ENCODE measurements at regions not wholly inside any gene's neighbourhood (a gene's known extent, or its start where the extent isn't known, plus 50 kb on each side); places are given as distances from the start of the nearest gene placed in this dataset.

- no peak overlapping the region for H3K4me2 ChIP-seq
- FAIRE-seq = no peak
- no peaks in the 10 kb centered on the region for H3K9me3 ChIP-seq
- 16% methylated on average over 9 of the region's 9 CpGs for WGBS (ENCODE audit: missing lambda C conversion rate)
- ChIA-PET CTCF (interaction anchor here (3.0 kb wide), 1 partner anchor 105 kb away, joined by 10 read pairs; no protein-coding TSS in a partner anchor), POLR2A (no interaction called here)
- no peaks in the 10 kb centered on the region for H3K4me1 ChIP-seq
- no peak for ATAC-seq
- no peak overlapping the region for H3K4me3 ChIP-seq
- no peak for DNase-seq (ENCODE audit: low read depth in 1 of 2, low spot score in 1 of 2)
- no peak overlapping the region for H3K27ac ChIP-seq
- TF ChIP-seq HOXB13 (CRISPR knock-in tag; IDR thresholded peaks at IDR 0.05; ENCODE audit: low read depth) (no peak), MAX (IDR thresholded peaks at IDR 0.05) (no peak), HES2 (IDR thresholded peaks at IDR 0.05) (no peak), HDAC2 (IDR thresholded peaks at IDR 0.05) (no peak), ZNF302 (CRISPR knock-in tag; IDR thresholded peaks at IDR 0.05) (no peak), CTCF (IDR thresholded peaks at IDR 0.05) (no peak), REST (IDR thresholded peaks at IDR 0.05) (no peak), HOXA7 (CRISPR knock-in tag; IDR thresholded peaks at IDR 0.05) (no peak), PBX3 (IDR thresholded peaks at IDR 0.05) (no peak), RCOR1 (IDR thresholded peaks at IDR 0.05; ENCODE audit: low read depth, low read length) (no peak), CHD2 (IDR thresholded peaks at IDR 0.05; ENCODE audit: low read length, partially characterized antibody) (no peak), KDM1A (IDR thresholded peaks at IDR 0.05; ENCODE audit: low read depth) (no peak), ELK1 (IDR thresholded peaks at IDR 0.05; ENCODE audit: low read depth, low read length) (no peak), ZFP36 (IDR thresholded peaks at IDR 0.05; ENCODE audit: borderline replicate concordance, partially characterized antibody) (no peak)
These were observed 133.7 kb upstream of the CCNG1 start for GRCh38 chr5:163303718-163304117.

- ChIA-PET POLR2A (no interaction called here), CTCF (interaction anchor here (0.7 to 1.9 kb wide), 4 partner anchors 11 to 102 kb away, joined by 3 to 18 read pairs (median 6); no protein-coding TSS in a partner anchor)
- no peak for FAIRE-seq
- H3K9me3 ChIP-seq = no peaks in the 10 kb centered on the region
- H3K27ac ChIP-seq = no peak overlapping the region
- H3K4me3 ChIP-seq = no peak overlapping the region
- no peaks in the 10 kb centered on the region for H3K4me1 ChIP-seq
- WGBS (ENCODE audit: missing lambda C conversion rate) = under 1% methylated on average over 3 of the region's 3 CpGs
- no peak for ATAC-seq
- H3K4me2 ChIP-seq = no peak overlapping the region
- DNase-seq (ENCODE audit: low read depth in 1 of 2, low spot score in 1 of 2) = no peak
- TF ChIP-seq HMGXB4 (CRISPR knock-in tag; IDR thresholded peaks at IDR 0.05; ENCODE audit: borderline replicate concordance) = no peak
- TF ChIP-seq PBX3 (IDR thresholded peaks at IDR 0.05) = no peak
- TF ChIP-seq MAX (IDR thresholded peaks at IDR 0.05) = no peak
- no peak for TF ChIP-seq HOXB13 (CRISPR knock-in tag; IDR thresholded peaks at IDR 0.05; ENCODE audit: low read depth)
- TF ChIP-seq JUN (IDR thresholded peaks at IDR 0.05) = no peak
- TF ChIP-seq E2F6 (IDR thresholded peaks at IDR 0.05; ENCODE audit: borderline replicate concordance, low read depth) = no peak
- TF ChIP-seq POLR2AphosphoS2 (conservative IDR thresholded peaks at IDR 0.05; ENCODE audit: low read length) = no peak
- TF ChIP-seq JUNB (IDR thresholded peaks at IDR 0.05) = no peak
- TF ChIP-seq KDM1A (IDR thresholded peaks at IDR 0.05; ENCODE audit: low read depth) = no peak
These were observed 131.7 kb upstream of the CCNG1 start for GRCh38 chr5:163305655-163306054.
